GM12875 (cell line): ENCODE measurements at regions not wholly inside any gene's neighbourhood (a gene's known extent, or its start where the extent isn't known, plus 50 kb on each side); places are given as distances from the start of the nearest gene placed in this dataset.

ENCODE experiments used
- H3K4me3 ChIP-seq: one replicate; pipeline ENCODE4 v1.5.1; 2011; ENCODE audit warnings: low read depth, low read length, control low read depth
- CTCF ChIP-seq: IDR thresholded peaks from 2 replicates; pipeline ENCODE4 v1.5.1; 2011; ENCODE audit warnings: low read depth, mild to moderate bottlenecking, control low read depth, inconsistent platforms, low read length, moderate library complexity, borderline replicate concordance; ENCODE audit not compliant: insufficient read depth

- TF ChIP-seq CTCF, result no peak
- H3K4me3 ChIP-seq, result no peak overlapping the region
Measured at GRCh38 chr10:43815181-43815885, 166.7 kb upstream of the ZNF32 start.

GRCh38 chr10:43814663-43815062 is 166.0 kb upstream of the ZNF32 start:
- no peak for TF ChIP-seq CTCF

GRCh38 chr10:43811871-43812270 is 163.2 kb upstream of the ZNF32 start:
- no peak for TF ChIP-seq CTCF
- H3K4me3 ChIP-seq, result no peak overlapping the region

More at GRCh38 chr10:43814663-43815062, 166.0 kb upstream of the ZNF32 start:
- no peak overlapping the region for H3K4me3 ChIP-seq

- TF ChIP-seq CTCF, result no peak
- no peak overlapping the region for H3K4me3 ChIP-seq
Measured at GRCh38 chr10:43809211-43809930, 160.7 kb upstream of the ZNF32 start.

- H3K4me3 ChIP-seq, result no peak overlapping the region
- TF ChIP-seq CTCF, result no peak
Measured at GRCh38 chr10:43808136-43808535, 159.5 kb upstream of the ZNF32 start.

- H3K4me3 ChIP-seq, result no peak overlapping the region
- no peak for TF ChIP-seq CTCF
Measured at GRCh38 chr10:43806831-43807640, 158.4 kb upstream of the ZNF32 start.
